HG02798 (cell line): ENCODE measurements at regions not wholly inside any gene's neighbourhood (a gene's known extent, or its start where the extent isn't known, plus 50 kb on each side); places are given as distances from the start of the nearest gene placed in this dataset.
"Not testable (repeated sequence)": the region's sequence is repeated elsewhere in the genome, so short reads cannot be mapped to it uniquely, and the experiment has no call there.

Source experiments
- ATAC-seq: cut with Tn5 transposase; IDR thresholded peaks from one replicate; pipeline ENCODE4 v1.9.1; 2021; ENCODE audit warnings: mild to moderate bottlenecking; ENCODE audit not compliant: unreplicated experiment, poor library complexity

GRCh38 chr12:131226345-131227265 is 272.9 kb downstream of the ADGRD1 start:
- no peak for ATAC-seq

GRCh38 chr12:131227641-131228040 is 273.9 kb downstream of the ADGRD1 start:
- ATAC-seq: not testable (repeated sequence)

DNA sequence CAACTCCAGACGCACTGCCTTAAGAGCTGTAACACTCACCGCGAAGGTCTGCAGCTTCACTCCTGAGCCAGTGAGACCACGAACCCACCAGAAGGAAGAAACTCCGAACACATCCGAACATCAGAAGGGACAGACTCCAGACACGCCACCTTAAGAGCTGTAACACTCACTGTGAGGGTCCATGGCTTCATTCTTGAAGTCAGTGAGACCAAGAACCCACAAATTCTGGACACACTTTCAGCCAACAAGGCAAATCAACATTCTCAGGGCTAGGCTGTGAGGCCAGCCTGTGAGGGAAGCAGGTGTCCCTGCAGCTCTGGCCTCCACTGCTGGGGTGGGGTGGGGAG is 275.3 kb downstream of the ADGRD1 start:
- not testable (repeated sequence) for ATAC-seq

DNA sequence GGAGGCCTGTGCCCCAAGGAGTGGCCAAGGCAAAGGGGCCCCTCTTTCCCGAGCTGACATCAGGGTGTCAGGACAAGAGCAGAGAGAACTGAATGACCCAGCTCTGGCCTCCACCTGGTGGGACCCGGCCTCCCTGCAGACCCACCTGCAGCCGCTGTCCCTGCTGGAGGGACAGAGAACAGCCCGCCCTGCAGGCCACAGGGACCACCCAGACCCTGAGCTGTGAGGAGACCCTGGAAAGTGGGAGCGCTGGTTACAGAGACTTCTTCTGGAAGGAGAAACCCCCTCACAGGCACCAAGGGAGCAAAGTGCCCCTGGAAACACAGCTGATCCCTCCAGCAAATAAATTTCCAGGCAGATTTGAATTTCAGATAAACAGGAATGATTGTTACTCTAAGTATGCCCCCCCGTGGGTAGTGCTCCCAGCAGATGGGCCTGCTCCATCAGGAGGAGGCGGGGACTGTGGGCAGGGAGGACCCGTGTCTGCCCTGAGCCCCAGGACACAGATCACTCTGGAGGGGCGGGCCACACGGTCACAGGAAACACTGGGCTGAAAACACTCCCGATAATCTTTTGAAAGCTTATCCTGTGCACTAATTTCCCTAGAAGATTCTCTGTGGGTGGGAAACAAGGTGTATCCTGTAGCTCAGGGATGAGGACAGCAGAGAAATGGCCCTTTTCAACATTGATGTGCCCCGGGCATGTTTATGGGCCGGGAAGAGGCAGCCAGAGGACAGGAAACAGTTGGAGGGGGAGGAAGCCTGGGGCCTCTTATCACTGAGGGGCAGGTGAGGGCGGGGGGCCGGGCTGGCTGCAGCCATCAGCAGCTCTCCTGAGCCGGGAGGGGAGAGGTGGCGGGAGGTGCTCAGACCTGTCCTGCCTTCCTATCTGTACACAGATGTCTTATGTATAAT is 276.0 kb downstream of the ADGRD1 start:
- no peak for ATAC-seq

DNA sequence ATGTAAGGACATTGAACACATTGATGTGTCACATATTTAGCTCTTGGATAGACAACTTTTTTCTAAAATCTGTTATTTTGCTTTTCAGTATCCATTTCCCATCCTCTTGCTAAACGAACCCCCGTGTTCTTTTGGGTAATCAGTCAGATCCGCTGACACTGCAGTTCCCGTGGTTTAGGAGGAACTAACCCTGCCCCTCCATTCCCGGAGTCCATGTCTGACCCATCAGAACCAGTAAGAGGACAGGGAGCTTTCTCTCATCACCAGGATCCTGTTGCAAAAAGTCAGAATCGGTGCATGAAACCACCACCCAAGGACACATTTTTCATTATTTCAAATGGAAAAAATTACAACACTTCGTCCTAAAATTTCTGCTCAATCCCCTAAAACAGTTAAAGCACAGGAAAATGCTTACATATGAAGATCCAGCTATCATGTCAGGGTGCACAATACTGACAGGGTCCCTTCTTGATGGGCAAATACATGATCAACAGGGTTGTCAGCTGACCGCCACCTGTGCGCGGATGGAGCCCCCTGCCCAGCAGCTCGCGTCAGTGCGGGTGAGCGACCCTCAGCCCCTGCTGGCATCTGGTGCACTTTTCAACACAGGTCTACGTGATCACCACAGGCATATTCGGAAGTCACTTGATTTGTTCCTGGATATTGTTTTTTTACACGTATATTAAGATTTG is 276.8 kb downstream of the ADGRD1 start:
- no peak for ATAC-seq

- no peak for ATAC-seq
These were observed 277.6 kb downstream of the ADGRD1 start for GRCh38 chr12:131231032-131231980.

DNA sequence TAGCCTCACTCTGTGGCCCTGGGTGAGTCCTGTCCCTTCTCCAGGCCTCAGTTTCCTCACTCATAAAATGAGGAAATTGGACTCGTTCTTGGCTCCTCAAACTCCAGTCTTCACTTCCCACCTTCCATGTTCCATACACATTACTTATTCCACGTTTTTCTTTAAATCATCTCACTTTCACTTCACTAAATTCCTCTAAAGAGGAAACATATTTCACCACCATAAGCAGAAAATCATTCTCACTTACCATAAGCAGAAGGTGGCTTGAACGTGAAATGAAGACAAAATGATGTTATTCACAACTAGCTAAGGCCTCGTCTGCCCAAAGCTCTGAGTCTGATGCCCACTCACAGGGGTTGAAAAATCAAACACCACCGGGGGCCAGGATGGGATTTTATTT is 278.3 kb downstream of the ADGRD1 start:
- ATAC-seq: no peak

- ATAC-seq: not testable (repeated sequence)
These were observed 279.2 kb downstream of the ADGRD1 start for GRCh38 chr12:131232872-131233271.

DNA sequence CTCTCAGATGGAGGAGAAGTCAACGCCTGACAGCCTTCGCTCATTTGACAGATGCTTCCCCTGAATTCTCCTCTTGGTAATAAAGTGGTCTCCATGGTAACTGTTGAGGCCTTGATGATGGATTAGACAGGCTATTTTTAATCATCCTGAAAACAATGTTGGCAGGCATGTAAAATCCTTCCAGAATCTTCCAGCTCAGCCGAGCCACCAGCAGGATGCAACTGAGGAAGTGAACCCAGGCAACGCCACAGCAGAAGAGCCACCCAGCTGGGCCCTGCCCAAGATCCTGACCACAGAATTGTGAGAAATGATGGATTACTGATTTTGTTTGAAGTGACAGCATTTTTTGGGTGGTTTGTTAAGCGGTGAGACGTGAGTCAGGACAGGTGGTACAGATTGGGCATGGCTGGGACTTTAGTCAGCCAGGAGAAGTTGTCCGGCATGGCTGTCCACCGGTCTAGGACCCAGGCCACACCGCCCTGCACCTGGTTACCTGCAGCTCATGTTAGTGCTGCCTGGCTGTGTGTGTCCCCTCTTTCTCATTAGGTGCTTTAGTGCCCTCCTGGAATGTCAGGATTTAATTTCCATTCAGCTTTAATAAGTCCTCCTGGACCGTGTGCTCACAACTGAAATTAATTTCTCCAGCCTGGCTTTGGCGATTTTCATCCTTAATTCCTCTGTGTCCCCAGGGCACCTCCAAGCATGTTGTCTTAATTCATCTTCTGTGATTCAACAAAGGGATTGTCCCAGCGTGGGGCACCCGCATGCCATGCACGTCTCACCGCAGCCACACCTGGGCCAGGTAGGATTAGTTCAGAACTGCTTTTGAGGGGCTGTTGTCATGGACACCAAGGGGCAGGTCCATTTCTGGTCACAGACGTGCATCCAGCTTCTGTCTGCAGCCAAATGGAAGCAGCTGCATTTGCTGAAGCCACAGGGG is 280.4 kb downstream of the ADGRD1 start:
- ATAC-seq: not testable (repeated sequence)

GRCh38 chr12:131234841-131235271 is 281.1 kb downstream of the ADGRD1 start:
- ATAC-seq: not testable (repeated sequence)

DNA sequence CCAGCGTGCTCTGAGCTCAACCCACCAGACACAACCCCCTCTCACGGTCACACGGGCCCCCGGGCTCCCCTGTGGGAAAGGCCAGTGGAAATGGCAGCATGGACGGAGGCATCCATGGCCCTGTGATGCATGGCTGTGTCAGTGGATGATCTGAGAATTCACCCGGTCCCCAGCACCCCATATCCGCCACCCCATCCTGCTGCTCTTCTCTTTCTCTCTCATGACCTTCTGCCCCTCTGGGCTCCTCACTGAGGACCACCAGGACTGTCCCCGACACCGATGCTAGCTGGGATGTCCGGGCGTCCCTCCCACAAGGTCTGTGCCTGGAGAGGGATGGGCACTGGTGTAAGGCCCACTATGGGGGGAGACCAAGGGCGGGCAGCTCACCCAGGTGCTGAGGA is 282.2 kb downstream of the ADGRD1 start:
- no peak for ATAC-seq

DNA sequence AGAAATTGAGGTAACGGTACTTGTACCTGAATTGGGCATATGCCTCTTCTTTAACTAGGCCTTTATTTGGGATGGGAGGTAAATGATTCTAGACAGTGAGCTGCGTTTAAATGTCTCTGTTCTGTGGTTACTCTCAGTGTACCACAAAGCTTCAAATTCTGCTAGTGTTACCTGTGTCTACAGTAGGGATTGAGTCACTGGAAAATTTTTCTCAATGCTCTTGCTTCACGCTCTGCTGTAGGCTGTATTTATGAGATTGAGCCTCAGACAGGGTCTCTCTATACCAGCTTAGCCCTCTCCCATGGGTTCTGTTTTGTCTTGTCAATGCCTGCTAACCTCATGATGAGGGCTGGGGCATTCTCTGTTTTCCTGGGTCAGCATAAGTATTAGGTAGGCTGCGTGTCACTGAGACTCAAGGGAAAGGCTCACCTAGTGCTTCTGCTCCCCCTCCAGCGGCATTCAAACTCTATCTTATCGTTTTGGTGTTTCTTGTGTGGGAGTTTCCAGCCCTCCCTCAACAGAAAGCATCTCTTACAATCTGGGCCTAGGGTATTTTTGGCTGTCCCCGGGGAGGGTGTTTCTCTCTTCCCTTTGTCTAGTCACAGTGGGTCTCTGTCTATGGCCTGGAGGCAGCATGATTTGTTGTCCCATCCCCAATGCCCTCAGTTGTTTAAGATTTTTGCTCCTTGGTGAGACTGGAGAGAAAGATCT is 285.8 kb downstream of the ADGRD1 start:
- ATAC-seq: peak; percentile 78

GRCh38 chr12:131241517-131241916 is 287.8 kb downstream of the ADGRD1 start:
- no peak for ATAC-seq

DNA sequence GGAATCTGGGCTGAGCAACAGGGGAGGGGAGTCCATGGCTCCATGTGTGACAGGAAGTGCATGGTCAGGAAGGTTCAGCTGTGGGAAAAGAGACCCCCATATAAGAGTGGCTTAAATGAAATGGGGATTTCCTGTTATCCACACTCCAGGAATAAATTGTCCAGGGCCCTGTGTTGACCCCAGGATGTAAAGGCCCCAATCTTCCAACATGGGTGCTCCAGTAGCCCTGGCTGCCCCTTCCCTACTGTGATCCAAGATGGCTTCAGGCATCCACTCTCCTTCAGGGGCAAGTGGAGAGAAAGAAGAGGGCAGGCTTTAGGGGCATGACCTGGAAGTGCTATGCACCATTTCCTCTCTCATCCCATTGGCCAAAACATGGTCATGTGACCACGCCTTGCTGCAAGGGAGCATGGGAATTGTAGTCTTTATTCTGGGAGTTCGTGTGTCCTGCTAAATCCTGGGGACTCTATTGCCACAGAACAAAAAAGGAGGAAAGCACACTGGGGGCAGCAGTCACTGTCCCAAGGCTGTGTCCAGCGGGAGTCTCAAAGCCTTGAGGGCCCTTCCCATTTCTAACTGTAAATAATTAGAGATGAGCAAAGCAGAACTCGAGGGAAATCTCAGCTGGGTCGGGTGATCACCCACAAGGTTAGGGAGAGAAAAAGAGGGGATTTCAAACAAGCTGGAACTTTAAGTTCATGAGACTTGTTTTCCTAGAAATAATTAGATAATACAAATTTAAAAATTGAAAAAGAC is 289.2 kb downstream of the ADGRD1 start:
- no peak for ATAC-seq

- ATAC-seq: not testable (repeated sequence)
These were observed 290.5 kb downstream of the ADGRD1 start for GRCh38 chr12:131244157-131244688.

- ATAC-seq: not testable (repeated sequence)
These were observed 291.5 kb downstream of the ADGRD1 start for GRCh38 chr12:131245161-131245560.
